ENCODE measurements at regions not wholly inside any gene's neighbourhood (a gene's known extent, or its start where the extent isn't known, plus 50 kb on each side); places are given as distances from the start of the nearest gene placed in this dataset.

DNA sequence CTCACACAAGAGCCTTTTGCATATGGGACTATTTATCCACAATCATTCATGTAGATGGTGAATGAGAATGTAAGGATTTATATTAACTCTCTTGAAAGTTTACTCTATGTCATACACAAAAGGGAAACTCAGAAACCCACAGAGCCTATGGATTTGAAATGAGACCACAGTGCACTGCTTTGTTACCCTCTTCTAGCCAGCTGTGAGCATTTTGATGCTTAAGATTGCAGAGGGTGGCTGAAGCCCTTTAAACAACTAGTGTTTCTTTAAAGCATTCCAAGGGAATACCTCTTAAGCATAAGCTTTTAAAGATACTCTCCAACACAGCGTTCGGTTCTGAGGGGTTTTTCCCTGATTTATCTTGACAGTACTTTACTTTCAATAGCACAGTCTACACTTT is 113.9 kb downstream of the NKX6-1 start:
- CTCF ChIA-PET: no interaction called here
- TF ChIP-seq, protein P1, sequence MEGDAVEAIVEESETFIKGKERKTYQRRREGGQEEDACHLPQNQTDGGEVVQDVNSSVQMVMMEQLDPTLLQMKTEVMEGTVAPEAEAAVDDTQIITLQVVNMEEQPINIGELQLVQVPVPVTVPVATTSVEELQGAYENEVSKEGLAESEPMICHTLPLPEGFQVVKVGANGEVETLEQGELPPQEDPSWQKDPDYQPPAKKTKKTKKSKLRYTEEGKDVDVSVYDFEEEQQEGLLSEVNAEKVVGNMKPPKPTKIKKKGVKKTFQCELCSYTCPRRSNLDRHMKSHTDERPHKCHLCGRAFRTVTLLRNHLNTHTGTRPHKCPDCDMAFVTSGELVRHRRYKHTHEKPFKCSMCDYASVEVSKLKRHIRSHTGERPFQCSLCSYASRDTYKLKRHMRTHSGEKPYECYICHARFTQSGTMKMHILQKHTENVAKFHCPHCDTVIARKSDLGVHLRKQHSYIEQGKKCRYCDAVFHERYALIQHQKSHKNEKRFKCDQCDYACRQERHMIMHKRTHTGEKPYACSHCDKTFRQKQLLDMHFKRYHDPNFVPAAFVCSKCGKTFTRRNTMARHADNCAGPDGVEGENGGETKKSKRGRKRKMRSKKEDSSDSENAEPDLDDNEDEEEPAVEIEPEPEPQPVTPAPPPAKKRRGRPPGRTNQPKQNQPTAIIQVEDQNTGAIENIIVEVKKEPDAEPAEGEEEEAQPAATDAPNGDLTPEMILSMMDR (IDR thresholded peaks at IDR 0.05; ENCODE audit: control extremely low read depth, extremely low read depth, low read depth, missing control alignments): no peak

DNA sequence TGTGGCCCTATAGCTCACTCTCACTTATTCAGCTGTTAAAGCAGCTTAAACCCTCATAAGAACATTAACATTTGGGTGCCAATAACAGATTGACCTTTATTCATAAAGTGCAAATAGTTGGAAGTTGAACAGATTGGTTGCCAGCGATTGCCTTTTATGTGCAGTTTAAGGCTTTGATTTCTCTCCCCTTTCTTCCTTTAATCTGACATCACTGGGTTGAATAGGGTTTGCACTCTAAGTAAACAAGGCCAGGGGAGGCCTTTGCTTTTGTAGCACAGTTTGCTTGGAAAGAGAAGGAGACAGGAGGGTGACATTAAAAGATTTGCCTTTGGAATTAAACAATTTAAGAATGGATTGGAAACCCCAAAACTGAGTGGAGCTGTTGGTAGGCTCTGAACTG is 114.3 kb downstream of the NKX6-1 start:
- DNase-seq (ENCODE audit: extremely low spot score): no peak
- TF ChIP-seq, protein P1 (IDR thresholded peaks at IDR 0.05; ENCODE audit: control extremely low read depth, extremely low read depth, low read depth, missing control alignments): no peak
- CTCF ChIA-PET: no interaction called here
- POLR2A ChIA-PET: no interaction called here

More for the DNA sequence above, 113.9 kb downstream of the NKX6-1 start:
- no peak for DNase-seq (ENCODE audit: extremely low spot score)
- POLR2A ChIA-PET: no interaction called here

- ChIA-PET CTCF (no interaction called here), POLR2A (no interaction called here)
- no peak for DNase-seq (ENCODE audit: extremely low spot score)
- TF ChIP-seq, protein P1 (IDR thresholded peaks at IDR 0.05; ENCODE audit: control extremely low read depth, extremely low read depth, low read depth, missing control alignments): no peak
Observed at GRCh38 chr4:84381759-84382158, 117.3 kb downstream of the NKX6-1 start.

- TF ChIP-seq, protein P1 (IDR thresholded peaks at IDR 0.05; ENCODE audit: control extremely low read depth, extremely low read depth, low read depth, missing control alignments): no peak
- CTCF ChIA-PET: no interaction called here
- no peak for DNase-seq (ENCODE audit: extremely low spot score)
- POLR2A ChIA-PET: no interaction called here
Observed at GRCh38 chr4:84379917-84380641, 119.0 kb downstream of the NKX6-1 start.

- ChIA-PET CTCF (no interaction called here), POLR2A (no interaction called here)
- TF ChIP-seq, protein P1 (IDR thresholded peaks at IDR 0.05; ENCODE audit: control extremely low read depth, extremely low read depth, low read depth, missing control alignments): no peak
- DNase-seq (ENCODE audit: extremely low spot score): no peak
Observed at GRCh38 chr4:84378983-84379382, 120.1 kb downstream of the NKX6-1 start.

DNA sequence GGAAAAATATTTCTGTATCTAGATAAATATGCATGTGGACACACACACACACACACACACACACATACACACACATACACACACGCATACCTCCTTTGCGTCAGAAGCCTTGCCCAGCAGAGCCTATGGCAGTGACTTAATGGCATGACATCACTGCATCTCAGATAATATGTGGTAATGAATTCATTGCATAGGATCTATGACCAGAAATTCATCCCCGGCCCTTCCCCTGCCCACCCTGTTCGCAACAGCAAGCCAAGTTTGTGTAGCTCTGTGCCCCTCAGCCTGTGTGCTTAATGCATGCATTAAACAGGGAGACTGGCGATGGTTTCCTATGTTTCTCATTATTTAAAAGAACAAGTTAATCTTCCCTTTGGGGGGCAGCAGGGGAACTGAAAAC is 120.7 kb downstream of the NKX6-1 start:
- DNase-seq (ENCODE audit: extremely low spot score): no peak
- TF ChIP-seq, protein P1 (IDR thresholded peaks at IDR 0.05; ENCODE audit: control extremely low read depth, extremely low read depth, low read depth, missing control alignments): no peak
- ChIA-PET POLR2A (no interaction called here), CTCF (no interaction called here)
